GM18951 (cell line): ENCODE measurements at regions not wholly inside any gene's neighbourhood (a gene's known extent, or its start where the extent isn't known, plus 50 kb on each side); places are given as distances from the start of the nearest gene placed in this dataset.

ENCODE experiments used
- POLR2A ChIP-seq: IDR thresholded peaks from 4 replicates; pipeline ENCODE4 v1.6.1; 2011; ENCODE audit warnings: mild to moderate bottlenecking; ENCODE audit not compliant: insufficient read length, insufficient read depth; ENCODE audit errors: extremely low read depth
- in situ Hi-C: fragments of 300-500 bp; cut with MboI; formaldehyde crosslinking; loops from one replicate; pipeline ENCODE4 v1.12.0; 2022; ENCODE audit warnings: low sequenced_read_pairs, mixed read lengths, inconsistent platforms; ENCODE audit not compliant: unreplicated experiment

DNA sequence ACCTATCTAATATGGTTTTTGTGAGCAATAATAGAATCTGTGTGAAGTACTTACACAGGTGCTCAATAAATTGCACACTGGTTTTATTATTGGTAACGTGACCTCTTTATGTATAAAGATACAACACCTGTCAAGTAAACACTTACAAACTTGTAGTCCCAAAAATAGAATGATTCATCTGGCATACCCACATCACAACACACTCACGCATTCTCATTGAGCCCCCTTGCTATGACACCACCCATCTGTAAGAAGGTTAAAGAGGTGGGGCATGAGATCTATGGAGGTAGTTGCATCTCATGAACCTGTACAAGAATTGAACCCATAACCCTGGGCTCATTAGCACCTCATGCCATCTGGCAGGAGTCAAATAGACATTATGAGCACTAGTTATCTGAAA is 134.9 kb upstream of the THBS1 start:
- in situ Hi-C loops, result no loop called here
- TF ChIP-seq POLR2A, result no peak

DNA sequence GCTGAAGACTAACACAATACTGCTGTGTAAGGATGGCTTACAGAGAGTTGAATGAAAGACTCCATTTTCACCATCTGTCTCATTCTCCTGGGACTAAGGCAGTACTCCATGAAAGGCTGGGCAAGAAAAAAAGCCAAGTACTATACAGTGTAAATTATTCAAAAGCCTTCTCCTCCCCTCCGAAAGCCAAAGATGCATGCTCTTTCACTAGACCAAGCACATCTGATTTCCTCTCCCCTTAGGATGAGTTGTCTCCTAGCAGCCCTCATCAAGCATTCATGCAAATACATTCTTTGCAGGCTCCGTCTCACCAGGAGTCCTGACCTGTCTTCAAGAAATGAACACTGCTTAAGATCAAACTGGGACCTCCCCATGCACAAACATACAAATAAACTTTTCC is 133.5 kb upstream of the THBS1 start:
- no peak for TF ChIP-seq POLR2A
- in situ Hi-C loops, result no loop called here

DNA sequence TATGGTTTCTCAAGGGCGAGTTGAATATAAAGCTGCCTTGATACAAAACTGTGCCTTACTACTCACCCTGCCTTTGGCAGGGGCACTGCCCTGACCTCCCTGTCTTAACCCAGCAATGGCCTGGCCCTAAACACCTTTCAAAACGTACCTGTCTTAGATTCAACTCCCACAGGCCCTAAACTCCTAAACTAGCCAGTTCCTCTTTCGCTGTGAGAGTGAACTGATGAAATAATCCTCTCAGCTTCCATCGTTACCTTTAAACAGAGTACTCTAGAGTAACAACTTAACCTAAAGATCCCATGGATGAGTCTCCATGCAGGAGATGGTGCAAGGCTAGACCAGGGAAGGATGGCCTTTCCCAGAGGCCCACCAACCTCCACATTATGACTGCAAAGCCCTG is 133.0 kb upstream of the THBS1 start:
- TF ChIP-seq POLR2A, result no peak
- in situ Hi-C loops, result no loop called here

DNA sequence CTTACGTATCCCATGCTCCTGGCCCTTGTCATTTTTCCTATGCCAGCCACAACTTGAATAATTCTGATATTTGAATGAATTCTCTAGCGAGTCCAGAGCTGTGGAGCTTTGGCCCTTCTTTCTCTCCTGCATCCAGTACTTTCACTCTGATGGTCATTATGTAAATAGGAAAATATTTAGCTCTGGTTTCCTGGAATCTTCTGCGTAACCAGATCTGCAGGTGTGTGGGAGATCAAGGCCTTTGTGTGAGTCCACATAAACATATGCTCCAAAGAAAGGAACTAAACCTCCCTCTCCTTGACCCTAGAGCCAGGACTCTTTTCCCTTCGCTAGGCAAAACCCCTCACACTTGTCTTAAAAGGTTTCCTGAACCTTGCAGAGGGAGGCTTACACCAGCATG is 132.5 kb upstream of the THBS1 start:
- in situ Hi-C loops, result no loop called here
- TF ChIP-seq POLR2A, result no peak

DNA sequence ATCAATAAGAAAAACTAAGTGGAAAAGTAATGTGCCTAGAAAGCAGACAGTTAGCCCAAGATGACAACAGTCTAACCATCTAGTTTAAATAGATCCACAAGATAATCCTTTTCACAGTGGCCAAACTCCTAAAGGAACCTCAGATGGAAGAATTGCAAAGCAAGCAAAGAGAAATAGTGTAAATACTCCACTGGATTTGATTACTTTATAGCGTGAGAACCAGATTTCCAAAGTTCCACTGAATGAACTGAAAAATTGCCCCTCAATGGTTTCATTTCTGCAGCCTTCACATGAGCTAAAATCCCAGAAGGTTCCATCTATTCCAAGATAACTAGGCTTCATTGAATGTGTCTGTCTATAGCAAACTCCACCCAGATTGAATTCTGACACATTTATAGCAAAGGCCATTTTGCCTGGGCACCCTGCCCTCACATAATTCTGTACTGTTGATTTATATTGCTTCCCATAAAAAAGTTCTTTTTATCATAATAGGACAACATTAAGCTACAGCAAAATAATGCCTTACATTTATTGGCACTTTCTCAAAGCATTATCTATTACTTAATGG is 129.7 kb upstream of the THBS1 start:
- in situ Hi-C loops, result no loop called here
- TF ChIP-seq POLR2A, result no peak

DNA sequence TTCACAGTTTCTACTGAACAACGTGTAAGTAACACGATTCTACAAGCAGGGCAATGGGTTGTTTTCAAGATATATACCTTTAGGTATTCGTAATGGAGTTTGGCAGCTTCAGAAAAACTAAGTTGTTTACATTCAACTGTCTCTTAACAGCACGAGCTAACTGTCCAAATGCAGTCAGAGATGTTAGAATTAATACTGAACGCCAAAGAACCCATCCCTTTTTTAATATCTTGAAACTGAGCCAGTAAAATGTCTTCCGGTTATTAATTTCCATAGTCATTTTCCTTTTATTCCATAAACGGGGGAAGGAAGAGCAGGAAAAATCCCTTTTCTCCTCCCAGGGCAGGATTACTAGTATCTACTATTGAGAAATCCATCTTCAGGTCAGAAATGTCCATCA is 129.0 kb upstream of the THBS1 start:
- no peak for TF ChIP-seq POLR2A
- in situ Hi-C loops, result no loop called here

DNA sequence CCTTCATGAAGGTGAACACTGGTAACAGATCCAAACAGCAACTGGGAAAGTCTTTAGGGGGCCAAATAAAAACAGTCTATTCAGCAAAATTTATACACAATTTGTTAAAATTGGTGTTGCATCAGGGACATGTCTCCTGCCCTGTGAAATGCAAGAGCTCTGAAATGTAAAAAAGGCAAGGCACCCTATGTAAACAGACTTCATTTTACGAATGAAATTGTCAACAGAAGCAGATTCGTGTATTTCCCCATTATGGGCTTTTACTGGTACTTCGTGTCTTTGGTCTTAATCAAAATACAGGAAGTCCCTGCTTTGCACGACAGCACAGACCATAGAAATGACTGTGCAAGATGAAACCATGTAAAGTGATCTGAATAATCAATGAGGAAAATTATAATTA is 127.3 kb upstream of the THBS1 start:
- in situ Hi-C loops, result no loop called here
- TF ChIP-seq POLR2A, result no peak

DNA sequence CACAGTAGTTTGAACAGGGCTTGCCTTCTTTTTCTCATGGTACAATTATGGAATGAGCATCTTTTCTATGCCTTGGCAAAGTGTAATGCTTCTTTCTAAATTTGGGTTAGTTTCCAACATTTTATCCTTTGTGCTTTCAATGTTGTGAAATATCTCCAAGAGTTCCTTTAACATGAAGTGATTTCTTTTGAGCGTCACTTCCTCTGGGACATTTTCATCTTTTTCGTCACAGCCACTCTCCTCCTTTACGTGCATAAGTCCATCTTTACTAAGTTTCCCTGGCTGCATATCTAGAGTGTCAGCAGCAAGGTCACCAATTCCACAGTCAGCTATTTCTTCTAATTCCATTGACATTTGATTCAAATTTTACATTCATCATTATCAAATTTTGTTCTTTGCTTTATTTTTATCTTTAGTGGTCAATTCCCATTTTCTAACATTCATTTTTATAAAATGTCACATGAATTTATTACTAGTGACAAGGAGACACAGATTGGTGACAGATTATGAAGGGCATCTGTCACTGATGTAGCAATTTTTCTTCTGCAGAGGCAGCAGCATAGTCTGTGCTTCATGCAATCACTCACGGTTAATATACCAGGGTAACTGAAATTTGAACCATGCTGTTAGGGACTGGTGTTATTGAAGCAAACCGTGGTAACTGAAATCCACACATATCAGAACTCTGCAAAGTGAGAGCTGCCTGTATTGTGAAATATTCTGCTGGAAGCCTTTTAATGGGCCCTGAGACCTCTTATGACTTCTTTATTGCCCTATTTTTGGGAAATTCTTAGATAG is 126.5 kb upstream of the THBS1 start:
- in situ Hi-C loops, result no loop called here

DNA sequence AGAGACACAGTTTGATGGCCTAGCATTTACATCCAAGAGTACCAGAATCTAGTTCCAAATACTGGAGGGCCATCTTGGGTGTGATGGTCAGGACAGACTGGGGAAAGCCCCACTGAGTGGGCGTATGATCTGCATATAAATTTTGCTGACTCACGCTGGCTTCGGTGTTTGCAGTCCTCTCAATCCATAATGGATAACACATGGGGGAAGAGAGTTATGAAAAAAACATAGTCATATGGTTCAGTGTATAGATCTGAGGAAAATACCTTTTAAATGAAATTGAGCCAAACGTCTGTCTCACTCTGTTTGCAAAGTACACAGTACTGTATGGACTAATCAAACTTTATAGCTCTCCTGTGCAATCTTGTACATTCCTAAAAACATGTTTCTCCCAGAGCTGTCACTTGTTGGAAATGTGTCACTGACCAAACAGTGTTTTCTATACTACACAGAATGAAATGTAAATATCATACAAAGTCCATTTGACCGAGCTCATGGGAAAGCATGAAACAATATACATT is 125.3 kb upstream of the THBS1 start:
- in situ Hi-C loops, result no loop called here
- TF ChIP-seq POLR2A, result no peak

More for the DNA sequence above, 126.5 kb upstream of the THBS1 start:
- no peak for TF ChIP-seq POLR2A

DNA sequence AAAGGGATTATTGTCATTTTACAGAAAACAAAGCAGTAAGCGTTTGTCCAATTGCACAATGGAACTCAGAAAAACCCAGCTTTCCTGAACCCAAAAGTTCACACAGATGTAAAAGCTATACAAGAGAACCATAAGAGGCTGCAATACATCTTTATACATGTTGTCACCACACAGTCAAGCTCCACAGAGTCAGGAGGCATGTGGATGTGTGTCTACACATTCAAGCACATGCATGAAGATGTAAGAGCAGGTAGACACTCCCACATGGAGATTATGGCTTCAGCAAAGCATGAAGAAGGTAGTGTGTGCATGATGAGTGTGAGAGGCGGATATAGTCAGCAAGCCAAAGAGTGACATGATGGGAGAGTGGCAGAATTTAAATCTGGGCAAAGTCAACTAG is 124.7 kb upstream of the THBS1 start:
- TF ChIP-seq POLR2A, result no peak
- in situ Hi-C loops, result no loop called here

DNA sequence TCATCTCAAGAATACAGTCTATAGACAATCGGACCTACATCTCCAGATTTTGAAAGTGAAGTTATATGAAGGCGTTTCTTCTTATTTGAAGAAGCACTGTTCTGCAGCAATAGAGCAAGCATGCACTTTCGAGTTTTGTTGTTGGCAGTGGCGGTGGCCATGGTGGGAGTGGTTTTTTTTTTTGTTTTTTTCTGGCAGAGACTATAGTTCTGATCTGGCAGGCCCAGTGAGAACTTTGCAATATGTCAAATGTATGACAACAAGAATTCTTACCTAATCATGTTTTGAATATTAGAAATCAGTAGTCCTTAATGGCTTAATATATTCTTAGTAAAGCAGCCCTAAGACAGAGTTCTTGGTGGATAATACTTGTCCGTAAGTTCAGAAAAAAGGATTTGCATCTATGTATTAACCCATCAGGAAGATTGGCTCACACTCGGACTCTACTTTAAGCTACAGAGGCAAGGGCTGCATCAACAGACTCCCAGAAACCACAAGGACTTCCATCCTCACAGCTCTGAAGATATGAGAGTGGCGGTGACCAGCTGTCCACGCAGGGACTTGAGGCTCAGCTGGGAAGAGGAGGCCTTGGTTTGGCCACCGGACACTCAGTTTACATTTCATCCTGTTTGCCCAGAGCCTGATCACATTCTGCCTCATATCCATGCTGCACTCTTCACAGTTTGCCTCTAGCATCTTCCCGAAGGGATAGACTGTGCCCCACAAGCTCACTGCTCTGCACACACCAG is 124.1 kb upstream of the THBS1 start:
- in situ Hi-C loops, result no loop called here
- no peak for TF ChIP-seq POLR2A

DNA sequence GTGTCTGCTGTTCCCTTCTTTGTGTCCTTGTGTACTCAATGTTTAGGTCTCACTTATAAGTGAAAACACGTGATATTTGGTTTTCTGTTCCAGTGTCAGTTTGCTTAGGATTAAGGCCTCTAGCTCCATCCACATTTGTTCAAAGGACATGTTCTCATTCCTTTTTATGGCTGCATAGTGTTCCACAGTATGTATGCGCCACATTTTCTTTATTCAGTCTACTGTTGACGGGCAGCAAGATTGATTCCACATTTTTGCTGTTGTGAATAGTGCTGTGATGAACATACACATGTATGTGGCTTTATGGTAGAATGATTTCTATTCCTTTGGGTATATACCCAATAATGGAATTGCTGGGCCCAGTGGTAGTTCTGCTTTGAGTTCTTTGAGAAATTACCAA is 122.7 kb upstream of the THBS1 start:
- in situ Hi-C loops, result no loop called here
- no peak for TF ChIP-seq POLR2A

DNA sequence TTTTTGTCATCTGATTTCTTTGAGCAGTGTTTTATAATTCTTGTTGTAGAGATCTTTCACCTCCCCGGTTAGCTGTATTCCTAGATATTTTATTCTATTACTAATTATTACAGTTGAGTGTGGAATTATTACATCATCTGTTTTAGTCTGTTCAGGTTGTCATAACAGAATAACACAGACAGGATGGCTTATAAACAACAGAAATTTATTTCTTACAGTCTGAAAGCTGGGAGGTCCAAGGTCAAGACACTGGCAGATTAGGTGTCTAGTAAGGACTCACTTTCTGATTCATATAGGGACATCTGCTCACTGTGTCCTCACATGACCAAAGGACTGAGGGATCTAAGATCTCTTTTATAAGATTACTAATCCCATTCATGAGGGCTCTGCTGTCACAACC is 121.3 kb upstream of the THBS1 start:
- in situ Hi-C loops, result no loop called here
- no peak for TF ChIP-seq POLR2A

DNA sequence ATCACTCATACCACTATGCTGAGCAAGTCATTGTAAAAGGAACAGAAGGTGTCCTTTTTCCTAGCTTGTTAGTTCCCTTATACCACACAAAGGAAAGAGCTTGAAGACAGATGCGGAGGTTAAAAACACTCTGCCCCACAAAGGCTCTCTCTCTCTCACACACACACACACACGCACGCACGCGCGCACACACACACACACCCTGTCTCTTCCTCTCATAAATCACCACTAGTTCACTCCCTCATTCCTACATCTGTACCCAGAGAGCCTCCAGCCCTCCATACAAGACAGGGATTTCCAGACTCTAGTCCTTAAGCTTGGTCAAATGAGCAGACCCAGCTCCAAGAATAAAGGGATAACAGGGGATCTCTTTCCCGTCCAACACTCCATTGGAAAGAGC is 120.1 kb upstream of the THBS1 start:
- no peak for TF ChIP-seq POLR2A
- in situ Hi-C loops, result no loop called here

DNA sequence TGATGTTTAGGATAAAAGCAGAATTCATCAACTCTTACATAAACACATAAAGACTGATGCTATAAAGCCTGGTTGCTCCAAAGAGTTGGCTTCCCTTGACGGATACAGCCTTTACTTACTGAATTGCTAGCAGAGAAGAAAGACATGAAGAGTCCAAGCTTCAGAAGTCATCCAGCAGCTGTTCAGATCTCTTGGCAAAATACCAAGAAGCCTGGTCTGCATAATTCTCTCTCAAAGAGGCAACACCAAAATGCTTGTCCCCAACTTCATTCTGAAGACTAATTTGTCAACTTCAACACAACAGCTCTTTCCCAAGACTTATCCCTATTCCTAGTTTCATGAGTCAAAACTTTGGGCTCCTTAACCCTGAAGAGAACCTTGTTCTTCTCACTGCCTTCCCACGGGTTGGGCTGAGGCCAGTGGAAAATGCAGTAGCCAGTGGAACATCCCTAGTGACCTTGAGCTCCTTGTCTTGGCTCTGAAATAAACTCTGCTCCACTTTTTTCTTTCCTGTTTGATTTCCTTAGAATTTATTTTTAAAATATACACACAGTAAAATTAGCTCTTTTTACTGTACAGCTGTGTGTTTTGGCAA is 119.2 kb upstream of the THBS1 start:
- no peak for TF ChIP-seq POLR2A
- in situ Hi-C loops, result no loop called here
